ENCODE measurements at regions not wholly inside any gene's neighbourhood (a gene's known extent, or its start where the extent isn't known, plus 50 kb on each side); places are given as distances from the start of the nearest gene placed in this dataset.
"Not testable (repeated sequence)": the region's sequence is repeated elsewhere in the genome, so short reads cannot be mapped to it uniquely, and the experiment has no call there.

DNA sequence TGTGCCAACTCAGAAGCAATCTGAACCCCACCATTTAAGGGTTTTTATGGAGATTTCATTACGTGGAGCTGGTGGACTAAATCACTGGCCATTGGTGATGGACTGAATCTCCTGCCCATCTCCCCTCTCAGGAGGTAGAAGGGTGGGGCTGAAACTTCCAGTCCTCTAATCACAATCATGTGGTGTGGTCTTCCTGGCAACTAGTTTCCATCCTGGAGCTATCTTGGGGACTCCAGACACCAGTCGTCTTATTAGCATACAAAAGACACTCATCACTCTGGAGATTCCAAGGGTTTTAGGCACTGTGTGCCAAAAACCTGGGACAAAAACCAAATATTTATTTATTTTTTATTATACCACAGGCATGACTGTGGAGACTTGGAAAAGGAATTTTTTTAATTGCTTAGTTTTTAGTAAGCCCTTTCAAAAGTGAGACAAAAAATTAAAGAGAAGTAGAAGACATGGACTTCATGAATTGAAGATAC lies 203.6 kb downstream of the WNT5A start:
- Mint-ChIP-seq H3K36me3 (no peaks in the 10 kb centered on the region), H3K9me3 (peaks cover 3 to 9% of the 10 kb centered on the region in 2 donors), H3K27ac (no peak overlapping the region)
- DNase-seq (ENCODE audit: low spot score in 2 of 2) (no peak), ATAC-seq (no peak)

DNA sequence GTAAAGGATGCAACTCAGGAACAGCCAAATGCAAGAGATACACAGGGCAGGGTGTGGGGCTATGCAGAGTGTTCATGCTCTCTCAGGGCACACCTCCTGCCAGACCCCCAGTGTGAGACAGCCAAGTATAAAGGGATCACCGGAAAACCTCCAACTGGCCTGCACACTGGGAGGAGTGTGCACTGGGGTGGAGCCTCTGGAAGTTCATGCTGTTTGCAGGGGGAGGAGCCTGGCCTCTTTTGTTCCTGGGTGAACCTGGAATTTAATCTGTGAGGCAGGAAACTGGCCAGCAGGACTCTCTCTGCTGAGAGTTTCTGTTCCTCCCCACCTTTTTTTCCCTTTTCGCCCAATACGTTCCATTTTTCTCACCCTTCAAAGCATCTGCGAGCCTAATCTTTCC lies 204.1 kb downstream of the WNT5A start:
- Mint-ChIP-seq H3K36me3 (no peaks in the 10 kb centered on the region), H3K27ac (no peak overlapping the region), H3K9me3 (peaks cover 3 to 7% of the 10 kb centered on the region in 2 donors)
- ATAC-seq, result no peak
- DNase-seq (ENCODE audit: low spot score in 2 of 2), result no peak

DNA sequence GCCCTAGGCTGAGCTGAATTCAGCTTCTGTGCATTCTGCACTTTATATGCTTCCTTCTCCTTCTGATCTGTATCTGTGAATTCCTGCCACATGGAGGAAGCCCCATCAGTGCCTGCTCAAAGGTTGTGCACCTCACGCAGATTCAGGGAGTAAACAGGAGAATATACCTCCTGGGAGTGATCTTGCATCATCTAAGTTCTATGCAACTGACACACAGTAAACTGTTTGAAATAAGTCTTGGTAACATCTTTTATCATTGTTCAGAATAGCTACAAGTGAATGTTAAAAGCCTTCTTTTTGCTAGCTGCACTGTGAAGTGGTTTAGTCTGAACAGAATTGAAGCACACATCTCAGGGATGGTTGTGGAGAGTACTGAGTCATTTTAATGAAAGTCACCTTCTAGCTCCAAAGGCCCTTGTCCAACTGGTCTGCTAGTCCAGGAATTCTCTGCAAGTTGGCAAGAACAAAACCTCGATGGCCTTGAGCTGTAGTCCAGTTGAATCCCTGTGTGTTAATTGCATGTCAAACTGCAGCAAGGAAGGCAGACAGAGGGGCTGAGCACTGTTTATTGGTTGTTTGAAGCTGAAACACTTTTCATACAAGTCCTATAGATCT lies 215.0 kb downstream of the WNT5A start:
- H3K36me3 Mint-ChIP-seq, result peaks cover 0 to 5% of the 10 kb centered on the region in 2 donors
- DNase-seq (ENCODE audit: low spot score in 2 of 2) (no peak), ATAC-seq (no peak)
- no peak overlapping the region for H3K27ac Mint-ChIP-seq
- peaks cover 4 to 9% of the 10 kb centered on the region in 2 donors for H3K9me3 Mint-ChIP-seq

DNA sequence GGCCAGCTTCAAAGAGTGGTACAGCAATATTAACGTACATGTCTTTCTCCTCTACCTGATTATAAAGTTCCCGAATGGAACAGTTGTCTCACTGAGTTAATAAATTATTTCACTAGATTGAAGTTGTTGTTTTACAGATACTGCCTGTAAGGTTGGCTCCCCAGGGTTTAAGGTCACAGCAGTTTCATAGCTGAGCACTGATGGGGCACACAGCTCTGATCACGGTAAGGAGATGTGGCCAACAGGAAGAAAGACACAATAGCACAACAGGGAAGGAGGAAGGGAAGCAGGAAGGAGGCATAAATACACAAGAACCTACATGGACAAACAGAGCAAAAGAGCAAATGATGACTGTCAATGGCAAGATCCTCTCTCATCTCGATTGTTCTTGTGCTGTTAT lies 215.6 kb downstream of the WNT5A start:
- Mint-ChIP-seq H3K9me3 (peaks cover 4 to 9% of the 10 kb centered on the region in 2 donors), H3K36me3 (peaks cover 0 to 5% of the 10 kb centered on the region in 2 donors), H3K27ac (no peak overlapping the region)
- ATAC-seq, result no peak
- DNase-seq (ENCODE audit: low spot score in 2 of 2), result no peak

DNA sequence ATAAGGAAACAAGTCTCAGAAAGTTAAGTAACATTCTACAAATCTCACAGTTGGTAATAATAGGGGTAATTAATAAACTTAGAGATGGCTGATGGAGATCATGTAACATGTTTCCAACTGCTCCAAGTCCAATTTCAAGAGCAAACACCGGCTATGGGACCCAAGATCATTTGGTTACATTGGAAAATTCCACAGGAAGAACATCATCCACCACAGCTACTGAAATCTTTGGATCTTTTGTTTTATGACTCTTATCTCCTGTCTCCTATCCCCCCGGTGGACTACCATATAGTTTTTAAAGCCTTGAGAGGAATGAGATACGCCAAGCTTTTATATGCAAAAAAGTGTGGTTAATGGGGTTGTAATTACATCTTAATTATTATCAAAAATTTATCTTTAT lies 216.1 kb downstream of the WNT5A start:
- no peaks in the 10 kb centered on the region for H3K36me3 Mint-ChIP-seq
- H3K27ac Mint-ChIP-seq, result no peak overlapping the region
- no peak for DNase-seq (ENCODE audit: low spot score in 2 of 2)
- peaks cover 4 to 9% of the 10 kb centered on the region in 2 donors for H3K9me3 Mint-ChIP-seq
- ATAC-seq, result no peak

DNA sequence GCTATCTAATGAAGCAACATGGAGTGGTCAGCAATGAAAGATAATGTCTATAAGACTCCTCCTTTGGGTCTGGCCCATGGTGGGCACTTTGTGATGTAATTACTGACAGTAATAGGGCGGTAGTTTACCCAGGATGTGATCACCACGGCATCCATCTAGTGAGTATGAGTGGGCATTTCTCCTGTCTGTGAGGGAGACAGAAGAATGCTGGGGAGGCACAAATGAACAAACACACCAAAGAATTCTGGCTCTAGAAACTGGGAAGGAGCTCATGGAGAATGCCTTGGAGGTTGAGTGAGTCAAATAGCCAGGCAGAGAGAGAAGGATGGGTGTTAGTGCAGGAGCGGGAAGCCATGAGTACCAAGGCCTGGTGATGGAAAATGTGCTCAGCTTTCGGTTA lies 217.5 kb downstream of the WNT5A start:
- DNase-seq (ENCODE audit: low spot score in 2 of 2) (no peak), ATAC-seq (no peak)
- Mint-ChIP-seq H3K9me3 (peaks cover 4 to 9% of the 10 kb centered on the region in 2 donors), H3K36me3 (no peaks in the 10 kb centered on the region), H3K27ac (no peak overlapping the region)

DNA sequence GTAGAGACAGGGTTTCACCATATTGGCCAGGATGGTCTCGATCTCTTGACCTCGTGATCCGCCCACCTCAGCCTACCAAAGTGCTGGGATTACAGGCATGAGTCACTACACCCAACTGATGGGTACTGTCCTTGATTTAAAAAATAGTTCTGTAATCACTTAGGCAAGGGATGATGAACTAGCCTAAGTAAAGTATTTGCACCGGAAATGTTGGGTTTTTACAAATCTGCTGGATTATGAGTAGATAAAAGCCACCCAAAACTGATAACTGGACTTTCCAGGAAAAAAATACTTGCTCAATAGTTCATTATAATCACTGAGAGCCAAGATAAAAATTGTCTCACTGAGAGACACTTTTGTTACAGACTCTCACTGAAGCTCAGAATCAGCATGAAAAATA lies 218.0 kb downstream of the WNT5A start:
- no peak for DNase-seq (ENCODE audit: low spot score in 2 of 2)
- Mint-ChIP-seq H3K9me3 (peaks cover 8 to 13% of the 10 kb centered on the region in 2 donors), H3K36me3 (no peaks in the 10 kb centered on the region), H3K27ac (no peak overlapping the region)
- ATAC-seq, result no peak

DNA sequence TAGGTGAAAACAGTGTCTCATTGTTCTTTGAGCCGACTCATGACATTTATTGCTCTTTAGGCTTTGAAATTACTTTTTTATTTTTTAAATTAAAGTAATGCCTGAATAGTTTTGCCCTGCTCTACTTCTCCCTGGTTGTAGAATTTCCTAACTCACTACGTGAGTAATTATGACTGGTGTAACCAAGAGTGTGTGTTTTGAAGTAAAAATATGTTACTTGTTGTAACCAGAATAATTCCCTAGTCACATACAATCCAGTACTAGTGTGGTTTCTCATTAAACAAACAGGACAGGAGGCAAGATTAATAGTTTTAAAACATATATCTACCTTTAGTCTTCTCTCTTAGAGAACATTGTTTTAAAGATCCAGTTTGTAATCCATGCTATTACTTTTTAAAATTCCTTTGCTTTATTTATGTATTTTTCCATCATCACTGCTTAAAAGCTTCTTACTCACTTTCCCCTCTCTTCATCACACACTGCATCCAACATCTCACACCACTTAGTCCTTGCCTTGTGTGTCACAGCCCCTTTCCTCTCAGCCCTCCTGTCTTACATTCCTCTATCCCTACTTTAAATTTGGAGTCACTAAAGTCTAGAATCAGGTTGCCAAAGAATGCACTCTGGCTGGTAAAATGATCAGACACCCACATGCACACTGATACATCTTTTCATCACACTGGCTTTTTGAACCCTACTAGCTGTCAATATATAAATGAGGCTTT lies 219.7 kb downstream of the WNT5A start:
- no peak for DNase-seq (ENCODE audit: low spot score in 2 of 2)
- no peak for ATAC-seq
- Mint-ChIP-seq H3K36me3 (no peaks in the 10 kb centered on the region), H3K27ac (no peak overlapping the region), H3K9me3 (peaks cover 14 to 17% of the 10 kb centered on the region in 2 donors)

DNA sequence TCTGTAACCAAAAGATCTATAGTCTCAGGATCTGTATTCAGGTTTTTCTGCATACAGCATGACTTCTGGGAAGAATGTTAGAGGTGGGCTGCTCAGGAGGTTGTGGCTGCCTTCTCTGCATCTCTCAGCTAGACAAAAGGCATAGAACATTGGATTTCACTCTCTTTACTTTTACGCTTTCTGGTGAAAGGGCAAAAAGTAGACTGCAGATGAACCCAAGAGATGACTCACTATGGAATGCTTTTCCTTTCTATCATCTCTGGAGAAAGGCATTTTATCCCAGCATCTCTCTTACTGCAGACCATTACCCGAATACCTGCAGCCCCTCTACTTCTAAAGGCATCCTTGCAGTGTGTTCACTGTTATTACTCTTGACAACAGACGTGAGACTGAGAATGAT lies 222.2 kb downstream of the WNT5A start:
- peaks cover 17 to 27% of the 10 kb centered on the region in 2 donors for H3K9me3 Mint-ChIP-seq
- DNase-seq (ENCODE audit: low spot score in 2 of 2) (no peak), ATAC-seq (no peak)
- H3K36me3 Mint-ChIP-seq, result peaks cover 0 to 5% of the 10 kb centered on the region in 2 donors
- H3K27ac Mint-ChIP-seq, result no peak overlapping the region

DNA sequence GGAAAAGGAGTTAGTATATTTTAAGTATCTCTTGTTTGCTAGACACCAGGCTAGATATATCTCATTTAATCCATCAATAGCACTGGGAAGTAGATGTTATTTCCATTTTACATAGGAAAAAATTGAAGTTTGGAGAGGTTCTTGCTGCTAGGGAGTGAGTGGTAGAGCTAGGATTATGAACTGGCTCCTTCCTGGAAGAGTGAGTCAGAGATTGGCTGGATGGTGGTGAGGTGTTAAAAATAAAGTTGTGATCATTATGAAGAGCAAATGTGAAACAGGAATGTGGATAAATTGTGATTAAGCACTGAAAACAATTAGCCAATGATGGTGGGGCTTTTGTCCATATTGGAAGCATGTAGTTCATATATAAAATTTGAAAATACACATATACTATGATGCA lies 234.2 kb downstream of the WNT5A start:
- Mint-ChIP-seq H3K27ac (no peak overlapping the region), H3K9me3 (peaks cover 18 to 29% of the 10 kb centered on the region in 2 donors), H3K36me3 (peaks cover 0 to 11% of the 10 kb centered on the region in 2 donors)
- ATAC-seq, result no peak
- no peak for DNase-seq (ENCODE audit: low spot score in 2 of 2)

DNA sequence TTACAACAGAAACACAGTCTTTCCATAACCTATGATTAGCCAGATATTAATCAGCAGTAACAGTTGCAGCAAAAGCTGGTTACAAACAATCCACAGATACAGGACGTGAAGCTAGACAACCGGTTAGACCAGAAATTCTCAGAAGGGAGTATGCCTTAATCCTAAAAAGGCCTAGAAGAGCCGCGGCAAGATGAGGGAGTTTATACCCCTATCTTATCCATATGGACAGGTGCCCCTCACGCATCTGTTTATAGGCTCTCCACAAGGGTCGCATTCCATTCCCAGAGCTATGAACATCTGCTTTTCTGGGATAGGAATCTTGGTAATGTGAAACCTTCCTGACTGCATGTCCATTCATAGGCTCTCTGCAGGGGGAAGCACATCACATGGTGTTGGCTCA lies 237.9 kb downstream of the WNT5A start:
- not testable (repeated sequence) for ATAC-seq; H3K27ac Mint-ChIP-seq; DNase-seq (ENCODE audit: low spot score in 2 of 2)
- Mint-ChIP-seq H3K36me3 (peaks cover 0 to 14% of the 10 kb centered on the region in 2 donors), H3K9me3 (peaks cover 15 to 27% of the 10 kb centered on the region in 2 donors)

DNA sequence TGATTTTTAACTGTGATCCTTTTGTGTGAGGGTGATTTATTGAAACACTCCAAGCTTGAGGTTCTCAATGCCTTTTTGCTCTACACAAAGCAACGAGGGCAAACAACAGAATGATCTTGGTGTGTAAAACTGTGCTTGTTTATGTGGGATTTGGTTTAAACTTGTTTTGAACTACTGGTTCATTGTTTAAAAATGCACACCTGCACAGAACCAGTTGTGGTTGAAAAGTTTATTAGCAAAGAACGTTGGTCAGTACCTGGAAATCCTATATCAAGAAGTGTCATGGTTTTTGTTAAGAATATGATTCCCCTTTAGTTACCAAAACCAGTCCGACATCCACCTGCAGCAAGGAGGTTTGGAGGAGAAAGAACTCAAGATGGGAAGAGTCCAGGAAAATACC lies 239.4 kb downstream of the WNT5A start:
- ATAC-seq (no peak), DNase-seq (ENCODE audit: low spot score in 2 of 2) (no peak)
- Mint-ChIP-seq H3K9me3 (peaks cover 15 to 27% of the 10 kb centered on the region in 2 donors), H3K36me3 (peaks cover 0 to 14% of the 10 kb centered on the region in 2 donors), H3K27ac (no peak overlapping the region)

DNA sequence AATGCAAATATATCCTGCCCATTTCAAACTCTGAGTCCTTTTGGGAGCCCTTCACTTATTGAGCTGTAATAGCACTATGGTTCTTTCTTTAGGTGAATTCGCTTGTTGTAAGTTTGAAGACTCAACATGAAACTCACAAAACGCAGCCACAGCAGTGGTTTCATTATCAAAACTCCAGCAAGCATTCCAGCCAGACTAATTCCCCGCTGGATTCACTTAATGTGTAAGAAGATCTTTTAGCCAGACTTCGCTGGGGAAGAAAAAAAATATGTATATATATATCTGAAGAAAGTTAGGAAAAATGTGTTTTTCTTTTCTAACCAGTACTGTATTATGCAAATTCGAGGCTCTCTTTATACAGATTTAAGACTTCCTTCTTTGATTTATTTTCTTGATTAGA lies 241.1 kb downstream of the WNT5A start:
- no peak overlapping the region for H3K27ac Mint-ChIP-seq
- ATAC-seq (no peak), DNase-seq (ENCODE audit: low spot score in 2 of 2) (no peak)
- peaks cover 17 to 23% of the 10 kb centered on the region in 2 donors for H3K9me3 Mint-ChIP-seq
- H3K36me3 Mint-ChIP-seq, result peaks cover 0 to 14% of the 10 kb centered on the region in 2 donors

DNA sequence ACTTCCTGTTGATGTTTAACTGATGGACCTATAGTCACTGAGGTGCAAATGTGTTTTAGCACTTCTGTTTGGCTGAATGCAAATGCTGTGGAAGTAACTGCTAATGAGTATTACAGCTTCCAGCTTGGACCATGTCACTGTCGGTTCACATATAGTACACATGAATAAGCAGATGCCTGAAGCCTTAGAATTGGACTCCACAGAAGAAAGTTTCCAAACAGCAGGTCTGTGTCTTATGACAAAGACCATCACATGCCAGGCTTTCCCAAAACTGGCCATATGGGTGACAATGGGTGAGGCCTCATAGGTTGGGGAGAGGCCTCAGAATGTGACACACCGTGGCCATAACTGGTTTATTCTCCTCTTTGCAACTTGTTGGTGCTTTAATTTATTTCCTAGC lies 241.8 kb downstream of the WNT5A start:
- Mint-ChIP-seq H3K27ac (no peak overlapping the region), H3K9me3 (peaks cover 12 to 20% of the 10 kb centered on the region in 2 donors), H3K36me3 (peaks cover 0 to 11% of the 10 kb centered on the region in 2 donors)
- DNase-seq (ENCODE audit: low spot score in 2 of 2) (no peak), ATAC-seq (no peak)

DNA sequence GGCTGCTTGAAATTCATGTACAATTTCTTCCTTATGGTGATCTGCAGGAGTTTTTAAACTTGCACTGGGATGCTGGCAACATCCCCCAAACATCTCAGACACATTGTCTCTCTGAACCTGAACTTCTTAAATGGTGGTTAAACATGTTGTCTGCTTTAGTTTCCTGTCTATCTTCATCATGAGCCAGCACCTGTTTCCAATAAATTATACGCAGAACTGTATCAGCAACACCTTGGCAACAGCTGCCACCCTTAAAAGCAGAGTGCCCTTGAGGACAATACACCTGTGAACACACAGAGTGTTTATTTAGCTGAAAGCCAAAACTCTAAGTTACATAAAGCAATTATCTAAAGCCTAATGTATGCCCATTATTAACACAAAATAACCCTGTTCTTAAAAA lies 242.9 kb downstream of the WNT5A start:
- H3K9me3 Mint-ChIP-seq, result peaks cover 12 to 13% of the 10 kb centered on the region in 2 donors

DNA sequence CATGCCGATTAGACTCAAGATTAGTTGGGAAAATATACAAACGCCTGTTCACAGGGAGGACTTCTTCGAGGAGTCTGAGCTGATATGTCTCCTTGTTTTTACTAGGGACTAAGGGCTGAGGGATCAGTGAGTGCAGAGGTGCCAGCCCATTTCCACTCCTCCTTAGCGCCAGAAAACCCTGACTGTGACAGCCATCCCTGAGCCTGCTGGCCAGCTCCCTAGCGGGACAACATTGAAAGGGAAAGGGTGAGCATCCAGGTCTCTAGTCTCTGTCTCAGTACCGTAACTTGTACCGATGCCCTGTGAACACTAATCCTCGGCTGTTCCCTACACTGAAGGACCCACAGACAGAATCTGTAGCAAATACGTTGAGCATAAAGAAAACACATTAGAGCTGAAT lies 243.4 kb downstream of the WNT5A start:
- Mint-ChIP-seq H3K9me3 (peaks cover 8 to 12% of the 10 kb centered on the region in 2 donors), H3K27ac (no peak overlapping the region), H3K36me3 (peaks cover 0 to 5% of the 10 kb centered on the region in 2 donors)
- ATAC-seq (no peak), DNase-seq (ENCODE audit: low spot score in 2 of 2) (no peak)

More for the DNA sequence above, 242.9 kb downstream of the WNT5A start:
- Mint-ChIP-seq H3K27ac (no peak overlapping the region), H3K36me3 (peaks cover 0 to 5% of the 10 kb centered on the region in 2 donors)
- DNase-seq (ENCODE audit: low spot score in 2 of 2) (no peak), ATAC-seq (no peak)

DNA sequence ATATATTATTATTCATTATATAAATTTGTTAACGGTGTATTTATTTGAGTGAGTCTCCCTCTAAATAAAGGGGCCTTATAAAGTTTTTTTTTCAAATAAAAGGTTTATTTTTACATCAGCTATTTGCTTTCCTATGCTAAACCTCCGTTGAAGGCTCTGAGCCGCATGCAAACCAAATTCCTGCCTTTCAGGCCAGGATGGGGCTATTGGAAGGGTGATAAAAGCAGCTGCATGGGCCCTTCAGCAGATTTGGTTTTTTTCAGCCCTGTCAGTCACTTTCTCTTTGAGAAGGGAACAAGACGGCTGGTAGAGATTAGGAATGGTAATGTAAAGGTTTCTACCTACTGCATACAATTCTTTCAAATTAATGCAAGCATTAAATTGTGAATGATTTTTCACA lies 244.2 kb downstream of the WNT5A start:
- ATAC-seq (no peak), DNase-seq (ENCODE audit: low spot score in 2 of 2) (no peak)
- Mint-ChIP-seq H3K9me3 (peaks cover 6 to 10% of the 10 kb centered on the region in 2 donors), H3K36me3 (peaks cover 0 to 3% of the 10 kb centered on the region in 2 donors), H3K27ac (no peak overlapping the region)

DNA sequence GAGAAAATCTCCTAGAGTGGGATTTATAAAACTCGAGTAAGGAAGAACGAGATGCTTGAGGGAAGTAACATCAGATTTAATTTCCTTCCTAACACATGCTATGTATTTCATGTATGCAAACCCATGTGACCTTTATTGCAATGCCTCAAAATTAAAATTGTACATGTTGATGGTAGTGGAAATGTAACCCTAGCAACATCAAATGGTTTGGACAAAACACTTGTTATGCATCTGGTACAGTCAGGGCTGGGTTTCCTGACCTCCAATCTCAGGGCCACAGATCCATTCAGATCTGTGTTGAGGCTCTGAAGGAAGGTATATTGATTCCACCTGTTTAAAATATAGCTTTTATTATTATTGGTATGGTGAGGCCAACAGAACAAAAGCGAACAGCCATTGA lies 246.0 kb downstream of the WNT5A start:
- H3K27ac Mint-ChIP-seq, result no peak overlapping the region
- ATAC-seq, result no peak
- no peaks in the 10 kb centered on the region for H3K36me3 Mint-ChIP-seq
- DNase-seq (ENCODE audit: low spot score in 2 of 2), result no peak
- H3K9me3 Mint-ChIP-seq, result peaks cover 7 to 9% of the 10 kb centered on the region in 2 donors

Measured in activated naive CD4-positive, alpha-beta T cell treated with anti-CD3 and anti-CD28 coated beads, Interleukin-2, amount 50 U/mL, for 72 hours (primary cell).